Epidermal melanocyte (primary cell): ENCODE measurements at regions not wholly inside any gene's neighbourhood (a gene's known extent, or its start where the extent isn't known, plus 50 kb on each side); places are given as distances from the start of the nearest gene placed in this dataset.

Experiments used
- DNase-seq: peaks from one replicate; pipeline ENCODE4 v3.0.0; 2011; ENCODE audit warnings: low spot score; ENCODE audit not compliant: insufficient read length

- DNase-seq: no peak
Measured at GRCh38 chr15:92565351-92566125, 90.0 kb downstream of the FAM174B start.

GRCh38 chr15:92561754-92562153 lies 93.8 kb downstream of the FAM174B start:
- no peak for DNase-seq

GRCh38 chr15:92553317-92553716 lies 102.3 kb downstream of the FAM174B start:
- no peak for DNase-seq

- DNase-seq: no peak
Measured at GRCh38 chr15:92545996-92546395, 109.6 kb downstream of the FAM174B start.

- no peak for DNase-seq
Measured at GRCh38 chr15:92541291-92542200, 114.0 kb downstream of the FAM174B start.

- no peak for DNase-seq
Measured at GRCh38 chr15:92538115-92538514, 117.5 kb downstream of the FAM174B start.

GRCh38 chr15:92533298-92533697 lies 122.3 kb downstream of the FAM174B start:
- DNase-seq: no peak

- DNase-seq: no peak
Measured at GRCh38 chr15:92531406-92531805, 124.2 kb downstream of the FAM174B start.

GRCh38 chr15:92528736-92529135 lies 126.8 kb downstream of the FAM174B start:
- DNase-seq: no peak

- DNase-seq: no peak
Measured at GRCh38 chr15:92527197-92527596, 128.4 kb downstream of the FAM174B start.

GRCh38 chr15:92525758-92526245 lies 129.8 kb downstream of the FAM174B start:
- DNase-seq: no peak

GRCh38 chr15:92524874-92525565 lies 130.6 kb downstream of the FAM174B start:
- no peak for DNase-seq

- no peak for DNase-seq
Measured at GRCh38 chr15:92524161-92524560, 130.5 kb downstream of the ST8SIA2 start.

GRCh38 chr15:92523176-92523575 lies 129.5 kb downstream of the ST8SIA2 start:
- DNase-seq: no peak

GRCh38 chr15:92521624-92522008 lies 127.9 kb downstream of the ST8SIA2 start:
- peak; percentile 76 for DNase-seq

GRCh38 chr15:92520914-92521623 lies 127.4 kb downstream of the ST8SIA2 start:
- DNase-seq: no peak

- no peak for DNase-seq
Measured at GRCh38 chr15:92519709-92520108, 126.0 kb downstream of the ST8SIA2 start.
